ENCODE measurements at regions not wholly inside any gene's neighbourhood (a gene's known extent, or its start where the extent isn't known, plus 50 kb on each side); places are given as distances from the start of the nearest gene placed in this dataset.
"Not testable (repeated sequence)": the region's sequence is repeated elsewhere in the genome, so short reads cannot be mapped to it uniquely, and the experiment has no call there.

- Histone ChIP-seq H3K27ac (ENCODE audit: extremely low read depth, low read depth, low read length) (no peak overlapping the region), H3K4me1 (ENCODE audit: control insufficient read depth, insufficient read depth, low read length) (no peaks in the 10 kb centered on the region), H3K9me3 (ENCODE audit: control insufficient read depth, insufficient read depth, low read depth, low read length) (no peaks in the 10 kb centered on the region), H3K36me3 (ENCODE audit: control insufficient read depth in 2 of 2, insufficient read depth in 1 of 2, low read length in 2 of 2) (no peaks in the 10 kb centered on the region; a peak in 1 of 3 replicates), H3K4me3 (ENCODE audit: low read depth, low read length) (no peak overlapping the region)
- ChIA-PET POLR2A (no interaction called here), CTCF (interaction anchor here (4.9 kb wide), 1 partner anchor 14 kb away, joined by 28 read pairs; no protein-coding TSS in a partner anchor)
- TF ChIP-seq, protein P1, sequence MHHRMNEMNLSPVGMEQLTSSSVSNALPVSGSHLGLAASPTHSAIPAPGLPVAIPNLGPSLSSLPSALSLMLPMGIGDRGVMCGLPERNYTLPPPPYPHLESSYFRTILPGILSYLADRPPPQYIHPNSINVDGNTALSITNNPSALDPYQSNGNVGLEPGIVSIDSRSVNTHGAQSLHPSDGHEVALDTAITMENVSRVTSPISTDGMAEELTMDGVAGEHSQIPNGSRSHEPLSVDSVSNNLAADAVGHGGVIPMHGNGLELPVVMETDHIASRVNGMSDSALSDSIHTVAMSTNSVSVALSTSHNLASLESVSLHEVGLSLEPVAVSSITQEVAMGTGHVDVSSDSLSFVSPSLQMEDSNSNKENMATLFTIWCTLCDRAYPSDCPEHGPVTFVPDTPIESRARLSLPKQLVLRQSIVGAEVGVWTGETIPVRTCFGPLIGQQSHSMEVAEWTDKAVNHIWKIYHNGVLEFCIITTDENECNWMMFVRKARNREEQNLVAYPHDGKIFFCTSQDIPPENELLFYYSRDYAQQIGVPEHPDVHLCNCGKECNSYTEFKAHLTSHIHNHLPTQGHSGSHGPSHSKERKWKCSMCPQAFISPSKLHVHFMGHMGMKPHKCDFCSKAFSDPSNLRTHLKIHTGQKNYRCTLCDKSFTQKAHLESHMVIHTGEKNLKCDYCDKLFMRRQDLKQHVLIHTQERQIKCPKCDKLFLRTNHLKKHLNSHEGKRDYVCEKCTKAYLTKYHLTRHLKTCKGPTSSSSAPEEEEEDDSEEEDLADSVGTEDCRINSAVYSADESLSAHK (tag by site-specific recombination; IDR thresholded peaks at IDR 0.05) = no peak
- TF ChIP-seq PATZ1 (tag by site-specific recombination; IDR thresholded peaks at IDR 0.05) (no peak), HOXA7 (CRISPR knock-in tag; IDR thresholded peaks at IDR 0.05; ENCODE audit: borderline replicate concordance) (no peak), ZNF341 (tag by site-specific recombination; IDR thresholded peaks at IDR 0.05; ENCODE audit: low read depth) (no peak), ZNF626 (tag by site-specific recombination; IDR thresholded peaks at IDR 0.05) (no peak), ELK4 (IDR thresholded peaks at IDR 0.05; ENCODE audit: borderline replicate concordance, low read depth, low read length) (no peak), ZNF792 (tag by site-specific recombination; IDR thresholded peaks at IDR 0.05) (no peak), MZF1 (tag by site-specific recombination; IDR thresholded peaks at IDR 0.05; ENCODE audit: borderline replicate concordance) (no peak), ZNF423 (tag by site-specific recombination; IDR thresholded peaks at IDR 0.05) (no peak)
These were observed 94.6 kb downstream of the APOB start for GRCh38 chr2:20949256-20949655.

GRCh38 chr2:20946468-20946867 is 97.4 kb downstream of the APOB start:
- H3K4me1 ChIP-seq (ENCODE audit: control insufficient read depth, insufficient read depth, low read length) = no peaks in the 10 kb centered on the region
- no peak overlapping the region for H3K27ac ChIP-seq (ENCODE audit: extremely low read depth, low read depth, low read length)
- ChIA-PET POLR2A (no interaction called here), CTCF (interaction anchor here (0.6 to 0.7 kb wide), 2 partner anchors 13 to 304 kb away, joined by 3 read pairs; no protein-coding TSS in a partner anchor)
- no peak overlapping the region for H3K4me3 ChIP-seq (ENCODE audit: low read depth, low read length)
- 0 out of 2 replicates have a peak, but pooled peaks have one; percentile 17 for TF ChIP-seq SCRT2 (tag by site-specific recombination; IDR thresholded peaks at IDR 0.05)
- TF ChIP-seq, protein P2, sequence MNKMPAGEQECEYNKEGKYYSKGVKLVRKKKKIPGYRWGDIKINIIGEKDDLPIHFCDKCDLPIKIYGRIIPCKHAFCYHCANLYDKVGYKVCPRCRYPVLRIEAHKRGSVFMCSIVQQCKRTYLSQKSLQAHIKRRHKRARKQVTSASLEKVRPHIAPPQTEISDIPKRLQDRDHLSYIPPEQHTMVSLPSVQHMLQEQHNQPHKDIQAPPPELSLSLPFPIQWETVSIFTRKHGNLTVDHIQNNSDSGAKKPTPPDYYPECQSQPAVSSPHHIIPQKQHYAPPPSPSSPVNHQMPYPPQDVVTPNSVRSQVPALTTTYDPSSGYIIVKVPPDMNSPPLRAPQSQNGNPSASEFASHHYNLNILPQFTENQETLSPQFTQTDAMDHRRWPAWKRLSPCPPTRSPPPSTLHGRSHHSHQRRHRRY (tag by site-specific recombination; IDR thresholded peaks at IDR 0.05) = no peak
- H3K36me3 ChIP-seq (ENCODE audit: control insufficient read depth in 2 of 2, insufficient read depth in 1 of 2, low read length in 2 of 2) = no peaks in the 10 kb centered on the region
- H3K9me3 ChIP-seq (ENCODE audit: control insufficient read depth, insufficient read depth, low read depth, low read length) = no peaks in the 10 kb centered on the region

GRCh38 chr2:20943721-20944120 is 100.2 kb downstream of the APOB start:
- H3K36me3 ChIP-seq (ENCODE audit: control insufficient read depth in 2 of 2, insufficient read depth in 1 of 2, low read length in 2 of 2); H3K4me3 ChIP-seq (ENCODE audit: low read depth, low read length); POLR2A ChIA-PET; H3K4me1 ChIP-seq (ENCODE audit: control insufficient read depth, insufficient read depth, low read length); H3K9me3 ChIP-seq (ENCODE audit: control insufficient read depth, insufficient read depth, low read depth, low read length); H3K27ac ChIP-seq (ENCODE audit: extremely low read depth, low read depth, low read length): not testable (repeated sequence)
- peak; percentile 95 for TF ChIP-seq ZNF610 (tag by site-specific recombination; IDR thresholded peaks at IDR 0.05; ENCODE audit: borderline replicate concordance)
- CTCF ChIA-PET = interaction anchor here (1.3 kb wide), 1 partner anchor 20 kb away, joined by 4 read pairs; no protein-coding TSS in a partner anchor

Data from HEK293 (cell line).